NCI-H345 treated with DMSO at 0.1 percent for 48 hours (cell line): ENCODE measurements at regions not wholly inside any gene's neighbourhood (a gene's known extent, or its start where the extent isn't known, plus 50 kb on each side); places are given as distances from the start of the nearest gene placed in this dataset.
"Not testable (repeated sequence)": the region's sequence is repeated elsewhere in the genome, so short reads cannot be mapped to it uniquely, and the experiment has no call there.

Experiments used
- DNase-seq: peaks from one replicate; lab custom pipeline; 2025; ENCODE audit not compliant: unreplicated experiment; lab: John Stamatoyannopoulos, UW

DNA sequence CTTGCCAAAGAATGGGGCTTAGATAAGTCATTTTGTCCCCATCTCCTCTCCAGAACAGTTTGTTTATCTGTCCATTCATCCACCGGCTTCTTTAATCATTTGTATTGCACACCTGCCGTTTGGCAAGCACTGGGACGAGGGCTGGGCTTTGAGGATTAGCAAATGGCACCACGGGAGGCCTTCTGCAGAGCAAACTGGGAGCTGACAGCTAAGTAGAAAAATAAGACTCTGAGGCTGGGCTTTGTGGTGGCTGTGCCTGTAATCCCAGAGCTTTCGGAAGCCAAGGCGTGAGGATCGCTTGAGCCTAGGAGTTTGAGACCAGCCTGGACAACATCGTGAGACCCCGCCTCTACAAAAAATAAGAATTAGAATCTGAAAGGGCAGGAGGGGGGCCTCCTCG is 203.9 kb downstream of the NPIPB11 start:
- DNase-seq: peak; percentile 85

DNA sequence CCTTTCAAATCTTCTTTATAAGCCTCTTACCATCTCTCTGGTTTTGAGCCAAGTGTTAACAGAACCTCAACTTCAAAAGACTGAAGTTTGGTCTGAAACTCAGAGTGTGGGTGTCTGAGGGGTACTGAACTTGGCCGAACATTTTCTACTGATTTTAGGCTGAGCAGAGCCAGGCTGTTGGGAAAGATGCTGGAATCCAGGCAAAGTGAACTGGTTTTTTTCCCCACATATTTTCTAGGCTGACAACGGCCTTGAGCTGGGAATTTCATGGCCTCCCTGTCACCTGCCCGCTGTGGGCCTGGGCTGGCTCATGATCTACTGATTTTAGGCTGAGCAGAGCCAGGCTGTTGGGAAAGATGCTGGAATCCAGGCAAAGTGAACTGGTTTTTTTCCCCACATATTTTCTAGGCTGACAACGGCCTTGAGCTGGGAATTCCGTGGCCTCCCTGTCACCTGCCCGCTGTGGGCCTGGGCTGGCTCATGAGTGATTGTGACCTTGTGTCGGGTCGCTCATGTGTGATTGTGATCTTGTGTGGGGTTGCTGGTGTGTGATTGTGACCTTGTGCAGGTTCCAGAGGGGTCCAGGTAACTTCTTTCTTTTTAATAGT is 204.4 kb downstream of the NPIPB11 start:
- DNase-seq: not testable (repeated sequence)

DNA sequence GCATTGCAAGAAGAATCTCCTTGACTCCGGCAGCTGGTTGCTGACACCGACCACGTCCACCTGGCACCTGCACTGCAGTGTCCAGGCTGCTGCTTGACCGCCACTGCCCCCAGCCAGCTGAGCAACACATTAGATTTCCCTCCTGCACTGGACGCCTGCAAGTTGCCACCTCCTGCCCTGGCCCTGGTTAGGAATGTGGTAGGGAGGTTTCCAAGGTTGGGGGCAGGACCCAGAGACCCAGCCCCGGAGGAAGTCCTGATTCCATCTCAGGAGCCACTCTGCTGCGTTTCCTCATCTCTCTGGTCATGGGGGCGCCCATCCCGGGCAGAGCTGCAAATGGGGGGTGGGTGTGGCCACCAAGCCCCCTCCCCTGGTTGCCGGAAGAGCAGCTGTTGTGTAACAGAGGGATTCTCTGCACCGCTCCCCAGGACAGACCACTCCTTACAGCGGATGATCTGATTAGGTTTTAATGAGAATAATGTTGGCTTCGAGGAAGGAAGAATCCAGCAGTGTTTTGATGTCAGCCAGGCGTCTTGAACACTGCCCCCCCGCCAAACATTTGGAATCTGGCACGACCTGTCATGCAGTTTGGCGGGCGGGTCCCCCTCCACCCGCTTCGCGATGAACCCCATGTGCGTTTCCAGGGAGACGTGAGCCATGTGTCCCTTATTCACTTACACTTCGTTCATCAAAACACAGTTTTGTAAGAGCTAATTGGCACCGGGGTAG is 205.1 kb downstream of the NPIPB11 start:
- DNase-seq: not testable (repeated sequence)

DNA sequence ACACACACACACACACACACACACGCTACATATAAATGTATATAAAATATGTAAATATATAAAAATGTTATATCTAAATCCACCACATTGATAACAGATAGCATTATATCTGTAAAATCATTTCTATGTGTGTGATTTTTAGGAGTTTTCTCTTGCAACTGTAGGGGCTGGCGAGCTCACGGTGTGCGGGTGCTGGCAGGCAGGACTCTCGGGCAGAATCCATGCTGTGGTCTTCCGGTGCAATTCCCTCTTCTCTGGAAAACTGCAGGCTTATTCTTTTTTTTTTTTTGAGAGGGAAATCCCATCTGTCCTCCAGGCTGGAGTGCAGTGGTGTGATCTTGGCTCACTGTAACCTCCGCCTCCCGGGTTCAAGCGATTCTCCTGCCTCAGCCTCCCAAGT is 205.8 kb downstream of the NPIPB11 start:
- DNase-seq: not testable (repeated sequence)

DNA sequence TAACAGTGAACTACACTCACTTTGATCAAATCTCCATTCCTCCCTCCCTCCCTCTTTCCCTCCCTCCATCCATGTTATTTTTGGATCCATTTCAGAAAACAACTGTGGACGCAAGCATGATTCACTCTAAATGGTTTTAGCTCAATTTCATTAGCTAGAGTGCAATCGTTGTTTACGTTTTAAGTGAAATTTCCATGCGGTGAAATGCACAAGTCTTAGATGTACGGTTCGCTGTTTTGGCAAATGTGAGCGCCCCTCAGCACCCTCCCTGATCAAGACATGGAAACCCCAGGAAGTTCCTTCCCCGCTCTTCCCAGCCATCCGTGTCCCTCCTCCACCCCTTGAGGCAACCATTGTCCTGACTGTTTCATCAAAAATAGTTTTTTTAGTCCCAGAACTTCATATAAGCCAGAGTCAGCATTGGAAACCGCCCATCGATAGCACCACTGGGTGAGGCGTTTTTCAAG is 206.3 kb downstream of the NPIPB11 start:
- DNase-seq: not testable (repeated sequence)

DNA sequence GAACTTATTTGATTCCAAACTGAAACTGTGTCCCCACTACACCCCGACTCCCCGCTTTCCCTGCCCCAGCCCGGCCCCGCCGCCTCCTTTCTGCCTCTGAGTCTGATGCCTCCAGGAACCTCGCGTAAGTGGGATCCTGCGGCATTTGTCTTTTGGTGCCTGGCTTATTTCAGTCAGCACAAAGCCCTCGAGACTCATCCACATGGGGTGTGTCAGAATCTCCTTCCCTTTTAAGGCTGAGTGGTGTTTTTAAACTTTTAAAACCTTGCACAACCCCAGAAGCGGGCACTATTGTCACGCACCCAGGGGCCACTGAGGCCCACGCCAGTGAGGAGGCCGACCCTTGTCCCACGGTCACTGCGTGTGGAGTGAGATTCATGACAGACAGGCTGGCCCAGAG is 206.9 kb downstream of the NPIPB11 start:
- DNase-seq: not testable (repeated sequence)

DNA sequence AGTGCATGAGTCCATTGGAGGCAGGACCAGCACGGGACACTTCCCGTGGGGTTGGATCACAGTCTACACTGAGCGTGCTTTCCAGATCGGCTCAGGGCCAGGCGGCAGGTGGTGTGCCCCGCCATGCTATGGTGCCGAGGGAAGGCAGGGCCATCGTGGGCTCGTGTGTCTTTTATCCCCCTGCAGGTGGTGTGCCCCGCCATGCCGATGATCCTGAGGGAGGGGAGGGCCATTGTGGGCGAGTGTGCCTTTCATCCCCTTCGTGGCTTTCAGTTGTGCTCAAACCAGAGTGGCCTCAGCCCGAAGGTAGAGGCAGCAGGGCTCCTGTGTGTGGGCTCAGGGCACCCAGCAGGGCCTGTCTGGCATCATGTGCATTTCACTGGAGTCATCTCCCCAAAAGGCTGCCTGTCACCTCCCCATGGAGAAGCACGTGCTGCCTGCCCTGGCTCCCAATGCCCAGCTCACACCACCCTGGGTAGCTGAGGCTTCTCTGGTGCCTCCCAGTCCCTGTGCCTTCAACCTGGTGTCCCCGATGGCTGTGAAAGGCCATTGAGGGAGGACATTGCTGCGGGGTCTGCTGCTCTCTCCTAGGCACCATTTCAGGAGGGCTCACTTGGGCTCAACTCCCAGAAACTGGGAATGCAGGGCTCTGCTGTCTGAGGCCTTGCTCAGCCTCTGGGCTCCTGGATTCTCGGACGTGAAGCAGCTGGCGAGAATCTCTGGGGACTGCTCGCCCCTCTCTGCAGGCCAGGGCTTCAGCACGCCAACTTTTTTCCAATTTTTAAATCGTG is 207.6 kb downstream of the NPIPB11 start:
- DNase-seq: no peak

DNA sequence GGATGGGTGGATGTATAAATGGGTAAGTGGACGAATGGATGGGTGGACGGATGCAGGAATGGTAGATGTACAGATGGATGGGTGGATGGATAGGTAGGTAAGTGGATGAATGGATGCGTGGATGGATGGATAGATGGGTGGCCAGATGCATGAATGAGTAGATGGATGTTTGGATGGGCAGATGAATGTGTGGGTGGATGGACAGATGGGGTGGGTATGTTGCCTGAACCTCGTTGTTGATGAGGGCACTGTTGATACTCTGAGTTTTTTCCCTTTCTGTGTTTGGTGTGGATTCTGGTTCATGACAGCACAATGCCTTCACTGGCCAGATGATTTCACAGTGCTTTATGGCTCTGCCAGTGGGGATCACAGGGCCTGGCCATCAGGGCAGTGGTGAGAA is 208.3 kb downstream of the NPIPB11 start:
- DNase-seq: no peak

DNA sequence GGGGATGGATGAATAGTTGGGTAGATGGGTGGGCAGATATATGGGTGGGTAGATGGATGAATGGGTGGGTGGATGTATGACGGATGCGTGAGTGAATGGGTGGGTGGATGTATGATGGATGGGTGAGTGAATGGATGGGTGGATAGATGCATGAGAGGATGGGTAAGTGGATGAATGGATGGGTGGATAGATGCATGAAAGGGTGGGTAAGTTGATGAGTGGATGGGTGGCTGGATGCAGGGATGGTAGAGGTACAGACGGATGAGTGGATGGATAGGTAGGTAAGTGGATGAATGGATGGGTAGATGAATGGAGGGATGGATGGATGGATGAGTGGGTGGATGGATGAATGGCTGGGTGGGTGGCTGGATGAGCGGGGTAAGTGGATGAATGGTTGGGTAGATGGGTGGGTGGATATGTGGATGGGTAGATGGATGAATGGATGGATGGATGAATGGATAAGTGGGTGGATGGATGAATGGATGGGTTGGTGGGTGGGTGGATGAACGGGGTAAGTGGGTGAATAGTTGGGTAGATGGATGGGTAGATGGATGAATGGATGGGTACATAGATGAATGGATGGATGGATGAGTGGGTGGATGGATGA is 208.9 kb downstream of the NPIPB11 start:
- DNase-seq: not testable (repeated sequence)

DNA sequence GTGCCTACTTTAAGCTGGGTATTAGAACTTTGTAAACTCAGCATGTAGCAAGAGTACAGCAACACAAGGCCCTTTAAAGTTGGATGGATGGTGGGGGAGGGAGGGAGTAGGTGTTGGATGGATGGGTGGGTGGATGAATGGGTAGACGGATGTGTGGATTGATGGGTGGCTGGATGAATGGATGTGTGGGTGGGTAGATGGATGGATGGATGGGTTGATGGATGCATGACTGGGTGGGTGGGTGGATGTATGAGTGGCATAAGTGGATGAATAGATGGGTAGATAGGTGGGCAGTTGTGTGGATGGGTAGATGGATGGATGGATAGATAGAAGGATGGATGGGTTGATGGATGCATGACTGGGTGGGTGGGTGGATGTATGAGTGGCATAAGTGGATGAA is 209.8 kb downstream of the NPIPB11 start:
- not testable (repeated sequence) for DNase-seq

DNA sequence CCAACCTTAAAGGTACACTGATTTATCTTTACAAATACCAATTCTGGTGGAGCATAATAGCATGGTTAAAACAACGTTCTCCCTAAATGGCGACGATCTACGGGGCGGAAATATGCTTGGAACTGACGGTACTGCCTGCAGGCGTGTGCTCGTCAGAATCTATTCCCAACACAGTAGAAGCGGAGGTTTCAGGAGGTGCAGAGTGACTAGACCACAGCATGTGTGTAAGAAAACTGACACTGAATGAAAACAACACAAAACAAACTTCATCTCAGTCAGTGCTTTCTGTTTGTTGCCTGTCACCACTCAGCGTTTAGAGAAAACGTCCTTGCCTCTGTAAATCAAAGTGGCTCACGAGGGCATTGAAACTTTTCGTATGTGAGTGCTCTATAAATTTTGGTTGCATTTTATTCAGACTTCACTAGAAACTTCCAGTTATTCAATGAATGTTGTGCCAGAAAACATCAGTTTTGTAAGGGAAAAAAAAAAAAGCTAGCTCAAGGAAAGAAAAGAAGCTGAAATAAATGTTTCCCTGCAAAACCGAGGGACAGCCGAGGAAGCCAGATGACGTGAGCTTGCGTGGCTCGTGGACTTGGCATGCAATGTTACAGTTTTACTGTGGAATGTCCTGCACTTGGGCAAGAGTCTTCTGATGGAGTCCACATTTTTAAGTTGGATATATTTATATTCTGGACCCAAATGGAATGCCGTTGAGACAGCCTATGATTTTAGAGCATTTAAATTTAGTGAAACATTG is 210.4 kb downstream of the LAT start:
- DNase-seq: not testable (repeated sequence)

DNA sequence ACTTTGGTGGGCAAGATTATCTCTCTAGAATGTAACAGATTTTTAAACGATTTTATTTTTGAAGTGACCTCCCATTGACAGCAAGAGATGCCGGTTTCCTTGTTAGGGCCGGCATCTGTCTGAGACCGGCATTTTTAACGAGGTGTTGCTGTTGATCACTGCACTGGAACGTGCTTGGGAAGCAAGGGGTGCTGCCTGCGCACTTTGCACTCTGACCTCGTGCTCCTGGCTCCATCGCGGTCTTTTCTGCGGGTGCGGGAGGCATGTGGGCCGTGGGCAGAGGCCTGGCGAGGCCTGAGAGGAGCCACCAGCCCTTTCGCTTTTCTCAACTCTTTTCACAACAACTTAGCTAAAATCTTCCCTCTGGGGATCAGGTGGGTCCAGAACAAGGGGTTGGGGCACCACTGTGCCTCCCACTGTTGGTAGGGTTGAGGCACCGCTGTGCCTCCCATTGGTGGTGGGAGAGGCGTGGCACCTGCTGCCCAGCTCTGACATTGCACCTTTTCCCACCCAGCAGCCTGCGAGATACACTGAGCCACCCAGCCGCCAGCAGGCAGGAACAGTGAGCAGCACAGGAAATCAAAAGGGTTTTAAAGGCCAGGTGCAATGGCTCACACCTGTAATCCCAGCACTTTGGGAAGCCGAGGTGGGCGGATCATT is 209.5 kb downstream of the LAT start:
- DNase-seq: not testable (repeated sequence)

DNA sequence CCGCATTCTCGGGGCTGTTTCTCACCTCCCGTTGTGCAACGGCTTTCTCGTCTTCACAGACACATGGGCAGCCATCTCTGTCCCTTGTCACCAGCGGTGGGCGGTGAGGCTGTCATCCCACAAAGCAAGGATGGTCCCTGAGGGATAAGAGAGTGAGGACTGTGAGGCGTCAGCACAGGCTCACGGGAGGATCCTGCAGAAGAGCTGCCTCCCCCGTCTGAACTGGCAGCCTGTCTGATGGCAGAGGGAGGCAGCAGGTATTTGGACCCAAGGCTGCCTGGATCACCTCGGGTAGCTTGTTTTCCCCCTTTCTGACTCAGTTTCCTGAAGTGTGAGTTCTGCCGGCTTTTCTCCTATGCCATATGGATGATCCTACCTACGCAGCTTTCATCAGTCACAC is 208.8 kb downstream of the LAT start:
- not testable (repeated sequence) for DNase-seq

DNA sequence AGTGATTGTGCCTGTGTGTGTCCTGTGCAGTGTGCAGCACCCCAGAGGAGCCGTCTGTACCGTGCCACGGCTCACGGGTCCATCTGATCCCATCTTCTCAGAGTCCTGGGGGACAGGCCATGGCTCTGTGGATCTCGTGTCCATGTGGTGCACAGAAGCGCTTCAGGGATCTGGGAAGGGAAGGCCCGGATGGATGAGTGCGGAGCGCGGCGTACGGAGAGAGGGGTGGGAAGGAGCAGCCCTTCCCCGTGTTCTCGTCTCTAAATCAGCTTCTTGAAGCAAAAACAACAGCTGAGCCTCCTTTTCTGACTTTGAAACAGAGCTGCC is 208.4 kb downstream of the LAT start:
- not testable (repeated sequence) for DNase-seq

DNA sequence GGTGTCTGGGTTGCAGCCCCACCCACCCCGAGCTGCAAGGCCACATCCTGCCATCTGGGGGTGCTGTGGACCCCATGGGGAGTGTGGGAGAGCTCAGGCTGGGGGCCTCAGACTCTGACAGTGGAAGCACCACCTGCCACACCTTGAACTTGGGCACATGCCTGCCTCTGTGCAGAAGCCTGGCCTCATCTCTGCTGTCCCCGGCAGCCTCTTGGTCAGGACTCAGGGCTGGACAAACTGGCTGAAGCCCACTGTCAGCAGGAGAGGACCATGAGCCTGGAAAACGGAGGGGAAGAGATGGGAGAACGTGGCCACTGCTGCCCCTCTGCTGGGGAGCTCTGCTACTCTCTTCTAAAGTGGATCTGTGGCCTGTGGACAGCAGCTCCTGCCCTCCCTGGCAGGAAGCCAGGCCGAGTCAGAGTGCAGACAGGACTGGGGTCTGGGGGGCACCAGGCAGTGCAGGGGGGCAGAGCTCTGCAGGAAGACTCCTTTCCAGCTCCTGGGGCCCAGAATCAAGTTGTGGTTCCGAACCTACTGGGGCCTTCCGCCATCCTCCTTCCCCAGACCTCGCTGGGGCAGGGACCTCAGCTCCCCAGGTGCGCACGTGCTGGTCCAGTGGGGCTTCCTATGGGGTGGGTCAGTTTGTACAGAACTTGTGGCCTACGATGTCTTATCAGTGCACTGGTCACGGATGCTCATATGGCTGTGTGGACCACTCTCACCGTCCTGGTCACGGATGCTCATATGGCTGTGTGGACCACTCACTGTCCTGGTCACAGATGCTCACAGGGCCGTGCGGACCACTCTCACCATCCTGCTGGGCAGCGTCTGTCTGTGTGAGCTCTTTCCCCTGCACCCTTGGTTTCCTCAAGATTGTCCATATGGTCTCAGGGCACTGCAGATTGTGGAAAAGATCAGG is 207.7 kb downstream of the LAT start:
- no peak for DNase-seq

DNA sequence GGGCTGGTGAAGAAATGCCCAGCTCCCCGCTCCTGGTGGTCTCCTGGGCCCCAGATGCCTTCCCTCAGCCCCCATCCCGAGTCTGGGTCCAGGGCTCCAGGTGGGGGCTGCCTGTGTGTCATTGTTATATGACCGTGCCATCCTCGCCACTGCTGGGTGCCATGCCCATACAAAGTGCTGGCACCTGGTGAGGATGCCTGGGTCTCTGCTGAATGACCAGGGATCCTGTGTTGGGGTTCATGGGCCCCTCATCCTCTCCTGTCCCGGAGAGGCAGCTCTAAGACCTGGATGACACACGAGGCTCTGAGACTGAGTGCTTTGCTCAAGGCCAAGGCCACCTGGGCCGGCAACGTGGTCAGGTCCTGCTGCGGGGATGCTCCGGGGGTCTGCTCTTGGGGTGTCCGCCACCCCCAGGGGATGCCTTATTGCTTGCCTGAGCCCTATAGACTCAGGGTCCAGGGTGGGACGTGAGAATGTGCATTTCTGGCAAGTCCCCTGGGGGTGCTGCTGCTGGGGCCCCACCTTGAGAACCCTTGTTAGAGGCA is 206.9 kb downstream of the LAT start:
- not testable (repeated sequence) for DNase-seq

DNA sequence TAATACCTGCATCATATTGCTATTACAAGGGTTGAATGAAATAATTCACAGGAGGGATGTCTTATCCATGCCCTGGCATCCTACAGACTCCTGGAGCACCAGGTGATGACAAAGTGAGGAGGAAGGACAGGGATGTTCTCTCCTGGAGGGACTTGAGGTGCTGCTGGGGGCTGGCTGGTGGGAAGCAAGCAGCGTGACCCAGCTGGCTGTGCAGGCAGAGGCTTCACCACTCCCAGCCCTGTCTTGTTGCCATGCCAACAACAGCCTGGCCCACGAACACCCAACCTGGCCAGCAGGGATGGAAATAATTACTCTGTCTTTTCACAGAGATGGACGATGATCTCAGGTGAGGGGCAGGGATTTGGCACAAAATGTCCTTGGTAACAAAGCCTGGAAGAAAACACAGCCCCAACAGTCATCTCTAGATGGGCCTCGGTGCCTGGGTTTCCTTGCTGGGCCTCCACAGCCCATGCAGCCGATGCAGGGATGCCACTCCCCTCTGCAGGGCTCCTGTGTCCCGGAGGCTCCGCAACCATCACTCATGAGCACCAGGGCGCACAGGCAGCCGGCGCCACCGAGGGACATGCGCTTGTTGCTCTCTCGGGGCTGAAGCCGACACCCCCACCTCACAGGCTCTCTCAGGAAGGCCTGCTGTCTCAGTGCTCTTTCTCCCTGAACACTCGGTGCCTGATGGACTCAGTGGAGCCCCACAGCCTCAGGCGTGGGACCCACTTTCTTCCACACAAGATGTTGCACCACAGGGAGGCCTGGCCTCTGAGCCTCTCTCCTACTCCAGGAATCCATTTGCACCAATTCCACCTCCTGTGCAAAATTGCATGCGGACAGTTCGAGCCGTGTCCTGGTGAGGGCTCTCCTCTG is 205.9 kb downstream of the LAT start:
- DNase-seq: not testable (repeated sequence)

DNA sequence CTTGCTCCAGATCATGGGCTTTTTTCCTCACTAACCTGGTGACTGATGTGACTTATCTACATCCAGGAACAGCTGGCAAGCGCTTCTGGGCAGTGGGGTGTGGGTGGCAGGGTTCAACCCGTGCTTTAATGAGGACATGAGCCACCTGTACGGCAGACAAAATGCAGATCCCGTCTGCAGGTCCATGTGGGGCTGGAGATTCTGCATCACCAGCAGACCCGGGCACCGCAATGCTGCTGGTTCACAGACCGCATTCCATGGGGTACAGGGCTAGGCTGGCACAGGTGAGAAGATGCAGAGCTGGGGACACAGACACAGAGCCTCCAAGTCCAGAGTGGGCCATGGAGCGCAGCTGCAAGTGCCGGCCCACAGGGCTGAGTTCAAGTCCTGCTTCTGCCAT is 204.0 kb downstream of the LAT start:
- not testable (repeated sequence) for DNase-seq
